NCI-H187 (cell line): ENCODE measurements at regions not wholly inside any gene's neighbourhood (a gene's known extent, or its start where the extent isn't known, plus 50 kb on each side); places are given as distances from the start of the nearest gene placed in this dataset.

Source experiments
- DNase-seq, 2 experiments: peaks; one replicate each; lab custom pipeline; 2025; lab: John Stamatoyannopoulos, UW

GRCh38 chr4:11628093-11628725, 199.5 kb upstream of the HS3ST1 start:
- no peak for DNase-seq

GRCh38 chr4:11626066-11626465, 197.4 kb upstream of the HS3ST1 start:
- no peak for DNase-seq

GRCh38 chr4:11625211-11625610, 196.5 kb upstream of the HS3ST1 start:
- no peak for DNase-seq

GRCh38 chr4:11624370-11624769, 195.7 kb upstream of the HS3ST1 start:
- no peak for DNase-seq

GRCh38 chr4:11623726-11624037, 195.0 kb upstream of the HS3ST1 start:
- no peak for DNase-seq

- no peak for DNase-seq
These were observed 194.4 kb upstream of the HS3ST1 start for GRCh38 chr4:11622961-11623725.

GRCh38 chr4:11620861-11621260, 192.2 kb upstream of the HS3ST1 start:
- DNase-seq, result no peak

GRCh38 chr4:11618666-11619282, 190.1 kb upstream of the HS3ST1 start:
- no peak for DNase-seq

GRCh38 chr4:11616856-11617255, 188.2 kb upstream of the HS3ST1 start:
- DNase-seq, result no peak

- DNase-seq, result no peak
These were observed 186.9 kb upstream of the HS3ST1 start for GRCh38 chr4:11615601-11616000.

- DNase-seq, result no peak
These were observed 185.7 kb upstream of the HS3ST1 start for GRCh38 chr4:11614426-11614825.

GRCh38 chr4:11611868-11612267, 183.2 kb upstream of the HS3ST1 start:
- no peak for DNase-seq

GRCh38 chr4:11609751-11610150, 181.1 kb upstream of the HS3ST1 start:
- DNase-seq, result no peak

GRCh38 chr4:11608992-11609391, 180.3 kb upstream of the HS3ST1 start:
- DNase-seq, result no peak

- no peak for DNase-seq
These were observed 177.4 kb upstream of the HS3ST1 start for GRCh38 chr4:11606078-11606477.

- DNase-seq, result no peak
These were observed 176.9 kb upstream of the HS3ST1 start for GRCh38 chr4:11605597-11605996.

GRCh38 chr4:11604821-11605220, 176.1 kb upstream of the HS3ST1 start:
- DNase-seq, result no peak

- no peak for DNase-seq
These were observed 175.0 kb upstream of the HS3ST1 start for GRCh38 chr4:11603591-11604194.

- DNase-seq, result no peak
These were observed 174.1 kb upstream of the HS3ST1 start for GRCh38 chr4:11602606-11603340.

- no peak for DNase-seq
These were observed 170.4 kb upstream of the HS3ST1 start for GRCh38 chr4:11599064-11599463.

GRCh38 chr4:11598591-11598990, 169.9 kb upstream of the HS3ST1 start:
- no peak for DNase-seq

GRCh38 chr4:11597506-11597905, 168.8 kb upstream of the HS3ST1 start:
- DNase-seq, result no peak
